HG03460 (cell line): ENCODE measurements at regions not wholly inside any gene's neighbourhood (a gene's known extent, or its start where the extent isn't known, plus 50 kb on each side); places are given as distances from the start of the nearest gene placed in this dataset.

Source experiments
- ATAC-seq: cut with Tn5 transposase; IDR thresholded peaks from one replicate; pipeline ENCODE4 v1.9.1; 2021; ENCODE audit not compliant: unreplicated experiment

GRCh38 chr3:163045945-163046344 lies 1549.3 kb downstream of the OTOL1 start:
- no peak for ATAC-seq

- no peak for ATAC-seq
Observed at GRCh38 chr3:163048881-163049280, 1552.3 kb downstream of the OTOL1 start.

- ATAC-seq: no peak
Observed at GRCh38 chr3:163056874-163057497, 1560.4 kb downstream of the OTOL1 start.

- no peak for ATAC-seq
Observed at GRCh38 chr3:163058031-163058854, 1561.6 kb downstream of the OTOL1 start.

- no peak for ATAC-seq
Observed at GRCh38 chr3:163071713-163072112, 1575.1 kb downstream of the OTOL1 start.
